ENCODE measurements at regions not wholly inside any gene's neighbourhood (a gene's known extent, or its start where the extent isn't known, plus 50 kb on each side); places are given as distances from the start of the nearest gene placed in this dataset.
A peak's percentile ranks its signal among the peaks of the same experiment; 100 is the strongest.
"Not testable (repeated sequence)": the region's sequence is repeated elsewhere in the genome, so short reads cannot be mapped to it uniquely, and the experiment has no call there.

GRCh38 chr3:75265897-75266296 is 398.2 kb upstream of the FRG2C start:
- no peak for DNase-seq (ENCODE audit: extremely low read depth, low read depth)
- TF ChIP-seq CTCF (IDR thresholded peaks at IDR 0.05; ENCODE audit: low read depth, low read length) = no peak

- DNase-seq (ENCODE audit: extremely low read depth, low read depth) = not testable (repeated sequence)
These were observed 395.6 kb upstream of the FRG2C start for GRCh38 chr3:75268576-75268975.

- not testable (repeated sequence) for DNase-seq (ENCODE audit: extremely low read depth, low read depth)
These were observed 391.9 kb upstream of the FRG2C start for GRCh38 chr3:75272237-75272636.

GRCh38 chr3:75272691-75273090 is 391.4 kb upstream of the FRG2C start:
- TF ChIP-seq CTCF (IDR thresholded peaks at IDR 0.05; ENCODE audit: low read depth, low read length) = no peak
- peak; percentile 14 for DNase-seq (ENCODE audit: extremely low read depth, low read depth)

GRCh38 chr3:75285531-75286148 is 378.5 kb upstream of the FRG2C start:
- peak; percentile 15 for DNase-seq (ENCODE audit: extremely low read depth, low read depth)

- not testable (repeated sequence) for DNase-seq (ENCODE audit: extremely low read depth, low read depth)
These were observed 375.1 kb upstream of the FRG2C start for GRCh38 chr3:75288972-75289574.

- no peak for DNase-seq (ENCODE audit: extremely low read depth, low read depth)
- peak; percentile 65 for TF ChIP-seq CTCF (IDR thresholded peaks at IDR 0.05; ENCODE audit: low read depth, low read length)
These were observed 370.0 kb upstream of the FRG2C start for GRCh38 chr3:75294124-75294523.

GRCh38 chr3:75295013-75295412 is 369.1 kb upstream of the FRG2C start:
- no peak for DNase-seq (ENCODE audit: extremely low read depth, low read depth)
- TF ChIP-seq CTCF (IDR thresholded peaks at IDR 0.05; ENCODE audit: low read depth, low read length) = no peak

- no peak for DNase-seq (ENCODE audit: extremely low read depth, low read depth)
- TF ChIP-seq CTCF (IDR thresholded peaks at IDR 0.05; ENCODE audit: low read depth, low read length) = no peak
These were observed 367.3 kb upstream of the FRG2C start for GRCh38 chr3:75296858-75297257.

All from AG09319 (cell line).